NT2/D1 (cell line): ENCODE measurements at regions not wholly inside any gene's neighbourhood (a gene's known extent, or its start where the extent isn't known, plus 50 kb on each side); places are given as distances from the start of the nearest gene placed in this dataset.

Experiments used
- DNase-seq: peaks from one replicate; pipeline ENCODE4 v3.0.0-alpha.2; 2011; ENCODE audit warnings: low read depth, low spot score
- H3K27me3 ChIP-seq: 2 replicates; pipeline ENCODE4 v1.6.0; 2011; ENCODE audit warnings: mild to moderate bottlenecking; ENCODE audit not compliant: insufficient read length, insufficient read depth
- H3K36me3 ChIP-seq: 2 replicates; pipeline ENCODE4 v1.6.1; 2011; ENCODE audit warnings: mild to moderate bottlenecking, low read length, mixed read lengths; ENCODE audit not compliant: insufficient read depth, insufficient read length
- H3K4me1 ChIP-seq: 2 replicates; pipeline ENCODE4 v1.5.1; 2011; ENCODE audit not compliant: insufficient read depth, insufficient read length
- H3K4me3 ChIP-seq: 2 replicates; pipeline ENCODE4 v1.5.1; 2011; ENCODE audit warnings: low read depth; ENCODE audit not compliant: insufficient read length
- H3K9ac ChIP-seq: 2 replicates; pipeline ENCODE4 v1.6.0; 2011; ENCODE audit warnings: low read depth; ENCODE audit not compliant: insufficient read length
- H3K9me3 ChIP-seq: 2 replicates; pipeline ENCODE4 v1.5.1; 2011; ENCODE audit warnings: mild to moderate bottlenecking, low read length; ENCODE audit not compliant: insufficient read depth
- SUZ12 ChIP-seq: IDR thresholded peaks from 2 replicates; pipeline ENCODE4 v1.6.1; 2011; ENCODE audit not compliant: insufficient read length, insufficient read depth; ENCODE audit errors: extremely low read depth
- YY1 ChIP-seq: IDR thresholded peaks from 2 replicates; pipeline ENCODE4 v1.6.1; 2011; ENCODE audit not compliant: insufficient read length, insufficient read depth
- ZNF274 ChIP-seq: IDR thresholded peaks from 2 replicates; pipeline ENCODE4 v1.6.1; 2011; ENCODE audit warnings: mild to moderate bottlenecking, low read depth, low read length

GRCh38 chr5:9716838-9717281, 86.7 kb upstream of the TAS2R1 start:
- TF ChIP-seq YY1: no peak
- no peak for TF ChIP-seq ZNF274
- TF ChIP-seq SUZ12: no peak
- no peaks in the 10 kb centered on the region for H3K27me3 ChIP-seq

GRCh38 chr5:9715891-9716335, 85.8 kb upstream of the TAS2R1 start:
- TF ChIP-seq ZNF274 (no peak), YY1 (no peak), SUZ12 (no peak)
- H3K4me3 ChIP-seq: no peak overlapping the region
- DNase-seq: no peak
- H3K36me3 ChIP-seq: no peaks in the 10 kb centered on the region
- H3K27me3 ChIP-seq: no peaks in the 10 kb centered on the region
- no peaks in the 10 kb centered on the region for H3K9me3 ChIP-seq
- H3K9ac ChIP-seq: no peak overlapping the region
- H3K4me1 ChIP-seq: no peaks in the 10 kb centered on the region

More at GRCh38 chr5:9716838-9717281, 86.7 kb upstream of the TAS2R1 start:
- Histone ChIP-seq H3K9me3 (no peaks in the 10 kb centered on the region), H3K9ac (no peak overlapping the region), H3K36me3 (no peaks in the 10 kb centered on the region), H3K4me3 (no peak overlapping the region), H3K4me1 (no peaks in the 10 kb centered on the region)
- DNase-seq: no peak

- no peak for DNase-seq
- Histone ChIP-seq H3K27me3 (no peaks in the 10 kb centered on the region), H3K36me3 (no peaks in the 10 kb centered on the region), H3K4me3 (no peak overlapping the region), H3K4me1 (no peaks in the 10 kb centered on the region), H3K9me3 (no peaks in the 10 kb centered on the region), H3K9ac (no peak overlapping the region)
- TF ChIP-seq SUZ12 (no peak), YY1 (no peak), ZNF274 (no peak)
These were observed 83.9 kb upstream of the TAS2R1 start for GRCh38 chr5:9713959-9714586.

GRCh38 chr5:9713356-9713755, 83.2 kb upstream of the TAS2R1 start:
- H3K36me3 ChIP-seq: no peaks in the 10 kb centered on the region
- no peak overlapping the region for H3K9ac ChIP-seq
- no peaks in the 10 kb centered on the region for H3K27me3 ChIP-seq
- no peaks in the 10 kb centered on the region for H3K4me1 ChIP-seq
- TF ChIP-seq ZNF274: no peak
- TF ChIP-seq YY1: no peak
- no peak for TF ChIP-seq SUZ12
- H3K4me3 ChIP-seq: no peak overlapping the region
- H3K9me3 ChIP-seq: no peaks in the 10 kb centered on the region
- DNase-seq: no peak

- no peak for TF ChIP-seq ZNF274
- no peak for TF ChIP-seq SUZ12
- no peak for TF ChIP-seq YY1
- Histone ChIP-seq H3K36me3 (no peaks in the 10 kb centered on the region), H3K4me1 (no peaks in the 10 kb centered on the region), H3K9me3 (no peaks in the 10 kb centered on the region), H3K27me3 (no peaks in the 10 kb centered on the region), H3K9ac (no peak overlapping the region), H3K4me3 (no peak overlapping the region)
- no peak for DNase-seq
These were observed 82.8 kb upstream of the TAS2R1 start for GRCh38 chr5:9712911-9713310.

- Histone ChIP-seq H3K9me3 (no peaks in the 10 kb centered on the region), H3K9ac (no peak overlapping the region), H3K4me1 (no peaks in the 10 kb centered on the region), H3K4me3 (no peak overlapping the region), H3K27me3 (no peaks in the 10 kb centered on the region), H3K36me3 (no peaks in the 10 kb centered on the region)
- TF ChIP-seq ZNF274 (no peak), SUZ12 (no peak), YY1 (no peak)
- no peak for DNase-seq
These were observed 82.4 kb upstream of the TAS2R1 start for GRCh38 chr5:9712506-9712905.

- TF ChIP-seq ZNF274 (no peak), YY1 (no peak), SUZ12 (no peak)
- H3K36me3 ChIP-seq: no peaks in the 10 kb centered on the region
- H3K4me3 ChIP-seq: no peak overlapping the region
- no peaks in the 10 kb centered on the region for H3K4me1 ChIP-seq
- H3K27me3 ChIP-seq: no peaks in the 10 kb centered on the region
- H3K9me3 ChIP-seq: no peaks in the 10 kb centered on the region
- DNase-seq: no peak
- no peak overlapping the region for H3K9ac ChIP-seq
These were observed 79.9 kb upstream of the TAS2R1 start for GRCh38 chr5:9710069-9710468.

- Histone ChIP-seq H3K9me3 (no peaks in the 10 kb centered on the region), H3K4me3 (no peak overlapping the region), H3K4me1 (no peaks in the 10 kb centered on the region), H3K9ac (no peak overlapping the region), H3K27me3 (no peaks in the 10 kb centered on the region), H3K36me3 (no peaks in the 10 kb centered on the region)
- no peak for DNase-seq
- TF ChIP-seq ZNF274 (no peak), SUZ12 (no peak), YY1 (no peak)
These were observed 77.7 kb upstream of the TAS2R1 start for GRCh38 chr5:9707732-9708462.
